ENCODE measurements at regions not wholly inside any gene's neighbourhood (a gene's known extent, or its start where the extent isn't known, plus 50 kb on each side); places are given as distances from the start of the nearest gene placed in this dataset.

DNA sequence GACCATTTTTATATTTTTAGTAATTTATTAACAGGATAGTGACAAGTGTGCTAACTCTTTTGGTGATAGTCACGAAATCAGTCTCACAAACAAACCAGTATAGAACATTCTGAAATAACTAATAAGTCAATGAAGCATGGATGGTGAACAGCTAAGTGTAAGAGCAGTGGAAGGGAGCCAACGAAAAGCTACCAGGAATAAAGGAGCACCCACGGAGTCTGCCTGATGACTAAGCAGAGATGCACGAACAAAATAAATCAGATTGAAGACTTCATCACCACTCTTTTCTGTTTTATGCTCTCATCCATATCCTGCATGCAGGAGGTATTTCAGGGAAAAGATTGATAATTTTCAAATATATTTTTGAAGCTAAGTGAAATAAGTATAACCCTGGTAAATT lies 891.1 kb upstream of the HS3ST1 start:
- TF ChIP-seq, protein P1, sequence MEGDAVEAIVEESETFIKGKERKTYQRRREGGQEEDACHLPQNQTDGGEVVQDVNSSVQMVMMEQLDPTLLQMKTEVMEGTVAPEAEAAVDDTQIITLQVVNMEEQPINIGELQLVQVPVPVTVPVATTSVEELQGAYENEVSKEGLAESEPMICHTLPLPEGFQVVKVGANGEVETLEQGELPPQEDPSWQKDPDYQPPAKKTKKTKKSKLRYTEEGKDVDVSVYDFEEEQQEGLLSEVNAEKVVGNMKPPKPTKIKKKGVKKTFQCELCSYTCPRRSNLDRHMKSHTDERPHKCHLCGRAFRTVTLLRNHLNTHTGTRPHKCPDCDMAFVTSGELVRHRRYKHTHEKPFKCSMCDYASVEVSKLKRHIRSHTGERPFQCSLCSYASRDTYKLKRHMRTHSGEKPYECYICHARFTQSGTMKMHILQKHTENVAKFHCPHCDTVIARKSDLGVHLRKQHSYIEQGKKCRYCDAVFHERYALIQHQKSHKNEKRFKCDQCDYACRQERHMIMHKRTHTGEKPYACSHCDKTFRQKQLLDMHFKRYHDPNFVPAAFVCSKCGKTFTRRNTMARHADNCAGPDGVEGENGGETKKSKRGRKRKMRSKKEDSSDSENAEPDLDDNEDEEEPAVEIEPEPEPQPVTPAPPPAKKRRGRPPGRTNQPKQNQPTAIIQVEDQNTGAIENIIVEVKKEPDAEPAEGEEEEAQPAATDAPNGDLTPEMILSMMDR (conservative IDR thresholded peaks at IDR 0.05; ENCODE audit: low read depth, low read length) = no peak
- TF ChIP-seq EZH2 (IDR thresholded peaks at IDR 0.05; ENCODE audit: borderline replicate concordance, low read depth, low read length, poor library complexity, severe bottlenecking) = no peak

Data from A673 (cell line).